ENCODE measurements at regions not wholly inside any gene's neighbourhood (a gene's known extent, or its start where the extent isn't known, plus 50 kb on each side); places are given as distances from the start of the nearest gene placed in this dataset.

DNA sequence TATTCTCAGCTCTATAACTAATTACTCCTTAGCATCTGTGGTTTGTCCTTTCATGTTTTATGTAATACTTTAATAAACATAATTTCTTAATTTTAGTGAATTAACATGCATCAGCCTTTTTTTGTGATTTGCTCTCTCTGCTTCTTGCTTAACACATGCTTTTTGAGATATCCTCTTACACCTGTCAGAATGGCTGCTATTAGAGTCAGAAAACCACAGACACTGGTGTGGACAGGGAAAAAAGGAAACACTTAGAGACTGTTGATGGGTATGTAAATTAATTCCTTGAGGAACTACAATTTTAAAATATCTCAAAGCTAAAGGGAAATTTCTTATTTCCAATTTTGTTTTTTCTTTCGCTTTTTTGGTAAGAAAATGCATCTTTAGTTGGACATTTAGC is 549.0 kb downstream of the ZNF804A start (continued):
- TF ChIP-seq CHD7 (IDR thresholded peaks at IDR 0.05; ENCODE audit: insufficient replicate concordance, low read length) (no peak), E2F6 (IDR thresholded peaks at IDR 0.05) (no peak), CTBP2 (IDR thresholded peaks at IDR 0.05; ENCODE audit: borderline replicate concordance, insufficient read depth, insufficient read length, low read length) (no peak), RBBP5 (IDR thresholded peaks at IDR 0.05; ENCODE audit: borderline replicate concordance, low read depth, low read length) (no peak), EP300 (IDR thresholded peaks at IDR 0.05; ENCODE audit: borderline replicate concordance in 1 of 2, low read depth in 2 of 2, low read length in 2 of 2) (no peak), TAF7 (optimal IDR thresholded peaks at IDR 0.05; ENCODE audit: borderline replicate concordance, low read depth, low read length) (no peak), CTCF (IDR thresholded peaks at IDR 0.05; ENCODE audit: control extremely low read depth in 1 of 3, insufficient read depth in 1 of 3, low read depth in 1 of 3, low read length in 3 of 3) (no peak), SP1 (IDR thresholded peaks at IDR 0.05; ENCODE audit: low read depth, low read length) (no peak)

Data from H1 (cell line).